HG02885 (cell line): ENCODE measurements at regions not wholly inside any gene's neighbourhood (a gene's known extent, or its start where the extent isn't known, plus 50 kb on each side); places are given as distances from the start of the nearest gene placed in this dataset.

Experiments used
- ATAC-seq: cut with Tn5 transposase; IDR thresholded peaks from one replicate; pipeline ENCODE4 v1.9.1; 2021; ENCODE audit warnings: mild to moderate bottlenecking; ENCODE audit not compliant: unreplicated experiment, poor library complexity

GRCh38 chr21:38556390-38556789, 58.1 kb upstream of the ERG start:
- no peak for ATAC-seq

GRCh38 chr21:38561205-38561604, 62.9 kb upstream of the ERG start:
- no peak for ATAC-seq

- no peak for ATAC-seq
Observed at GRCh38 chr21:38561613-38562581, 63.6 kb upstream of the ERG start.

- ATAC-seq = no peak
Observed at GRCh38 chr21:38567335-38567969, 69.2 kb upstream of the ERG start.

- ATAC-seq = no peak
Observed at GRCh38 chr21:38567970-38568360, 69.7 kb upstream of the ERG start.

- no peak for ATAC-seq
Observed at GRCh38 chr21:38569733-38570132, 71.5 kb upstream of the ERG start.

GRCh38 chr21:38570596-38570995, 72.3 kb upstream of the ERG start:
- ATAC-seq = no peak

- ATAC-seq = no peak
Observed at GRCh38 chr21:38574895-38575575, 76.8 kb upstream of the ERG start.

- no peak for ATAC-seq
Observed at GRCh38 chr21:38577887-38578286, 79.6 kb upstream of the ERG start.

GRCh38 chr21:38590449-38591217, 92.4 kb upstream of the ERG start:
- no peak for ATAC-seq

GRCh38 chr21:38591218-38591537, 92.9 kb upstream of the ERG start:
- ATAC-seq = no peak

GRCh38 chr21:38596264-38597042, 98.2 kb upstream of the ERG start:
- no peak for ATAC-seq

GRCh38 chr21:38597421-38597820, 99.1 kb upstream of the ERG start:
- no peak for ATAC-seq

GRCh38 chr21:38598413-38598812, 100.1 kb upstream of the ERG start:
- no peak for ATAC-seq

- no peak for ATAC-seq
Observed at GRCh38 chr21:38599381-38599975, 101.2 kb upstream of the ERG start.

- no peak for ATAC-seq
Observed at GRCh38 chr21:38600106-38600505, 101.8 kb upstream of the ERG start.

- ATAC-seq = no peak
Observed at GRCh38 chr21:38605236-38605635, 107.0 kb upstream of the ERG start.

- no peak for ATAC-seq
Observed at GRCh38 chr21:38609580-38609979, 111.3 kb upstream of the ERG start.

- ATAC-seq = no peak
Observed at GRCh38 chr21:38610623-38611251, 112.5 kb upstream of the ERG start.
